SH-SY5Y (cell line): ENCODE measurements at regions not wholly inside any gene's neighbourhood (a gene's known extent, or its start where the extent isn't known, plus 50 kb on each side); places are given as distances from the start of the nearest gene placed in this dataset.

Experiments
- GATA2 ChIP-seq: IDR thresholded peaks from 2 replicates; pipeline ENCODE4 v1.6.1; 2011; ENCODE audit warnings: mild to moderate bottlenecking, low read depth, low read length
- GATA3 ChIP-seq: IDR thresholded peaks from 2 replicates; pipeline ENCODE4 v1.6.1; 2011; ENCODE audit warnings: low read depth, mild to moderate bottlenecking, low read length, moderate library complexity

DNA sequence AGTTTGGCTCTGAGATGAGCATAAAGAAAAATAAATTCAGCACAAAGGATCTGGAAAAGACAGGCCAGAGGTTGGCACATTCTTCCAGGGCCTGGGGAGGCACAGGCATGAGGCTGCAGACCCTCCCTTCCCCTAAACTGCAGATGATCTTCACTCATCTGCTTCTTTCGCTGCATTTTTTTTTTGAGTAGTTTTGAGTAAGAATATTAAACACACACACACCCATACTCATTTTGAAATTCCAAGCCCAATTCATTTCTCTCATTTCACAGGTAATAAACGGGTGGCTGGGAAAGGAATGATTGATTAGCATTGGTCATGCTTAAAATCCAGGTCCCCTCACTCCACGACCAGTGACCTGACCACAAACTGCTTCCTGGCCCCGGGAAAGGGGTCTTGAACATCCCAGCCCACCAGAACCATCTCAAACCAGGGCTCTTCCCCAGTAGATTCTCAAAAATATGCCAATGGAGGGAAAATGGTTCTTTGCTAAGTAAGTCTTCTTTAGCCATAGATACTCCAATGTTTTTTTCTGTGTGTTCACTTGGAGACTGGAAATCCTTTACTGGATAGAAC lies 219.6 kb downstream of the ANAPC1 start:
- no peak for TF ChIP-seq GATA3
- no peak for TF ChIP-seq GATA2
